GM19467 (cell line): ENCODE measurements at regions not wholly inside any gene's neighbourhood (a gene's known extent, or its start where the extent isn't known, plus 50 kb on each side); places are given as distances from the start of the nearest gene placed in this dataset.

Source experiments
- ATAC-seq: cut with Tn5 transposase; IDR thresholded peaks from one replicate; pipeline ENCODE4 v1.9.1; 2021; ENCODE audit warnings: mild to moderate bottlenecking, moderate library complexity; ENCODE audit not compliant: unreplicated experiment

DNA sequence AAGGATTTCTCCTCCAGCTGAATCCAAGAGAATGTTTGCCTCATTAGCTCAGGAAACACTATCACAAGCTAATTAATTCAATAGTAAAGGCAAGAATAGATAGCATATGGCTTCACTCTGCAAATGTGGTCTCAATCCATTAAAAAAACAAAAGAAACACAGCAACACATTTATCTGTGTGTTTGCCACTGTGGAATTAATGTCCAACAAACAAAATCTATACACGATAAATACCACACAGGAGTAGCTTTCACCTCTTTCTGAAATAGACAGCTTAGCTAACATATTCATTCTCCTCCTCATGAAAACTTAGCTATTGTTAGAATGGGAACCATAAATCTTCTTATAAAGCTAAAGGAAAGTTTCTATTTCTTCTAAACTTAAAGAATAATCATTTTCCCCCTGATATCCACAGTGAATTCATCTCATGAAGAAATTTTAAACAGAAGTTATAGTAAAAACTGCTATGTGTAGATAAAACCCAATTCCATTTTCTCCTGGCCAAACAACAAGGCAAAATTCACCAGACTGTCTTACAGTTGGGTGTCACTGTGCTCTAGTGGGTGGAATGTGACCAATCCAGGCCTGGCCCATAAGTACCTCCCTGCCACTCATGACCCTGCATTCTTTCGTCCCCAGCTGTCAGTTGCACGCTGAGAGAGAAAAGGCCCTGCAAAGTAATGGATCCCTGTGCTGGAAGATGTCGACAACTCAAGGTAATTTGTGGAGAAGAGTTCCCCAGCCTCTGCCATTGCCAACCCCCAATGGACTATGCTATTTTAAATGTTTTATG lies 92.9 kb upstream of the NRSN1 start:
- ATAC-seq = no peak

DNA sequence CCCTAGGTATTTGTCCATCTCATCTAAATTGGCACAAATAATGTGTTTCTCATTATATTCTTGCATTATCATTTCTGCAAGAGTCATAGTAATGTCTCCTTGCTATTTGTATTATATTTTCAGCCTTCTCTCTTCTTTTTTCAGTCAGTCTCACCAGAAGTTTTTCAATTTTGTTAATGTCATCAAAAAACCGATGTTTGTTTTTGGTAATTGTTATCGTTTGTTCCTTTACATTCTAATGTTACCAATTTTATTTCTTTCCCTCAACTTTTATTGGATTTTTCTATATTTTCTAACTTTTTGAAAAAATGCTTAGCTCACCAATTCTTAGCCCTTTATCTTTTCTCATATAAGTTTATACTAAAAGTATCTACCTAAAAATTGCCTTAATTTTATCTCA lies 82.2 kb upstream of the NRSN1 start:
- ATAC-seq = no peak

GRCh38 chr6:24051942-24052589 lies 73.9 kb upstream of the NRSN1 start:
- ATAC-seq = no peak

DNA sequence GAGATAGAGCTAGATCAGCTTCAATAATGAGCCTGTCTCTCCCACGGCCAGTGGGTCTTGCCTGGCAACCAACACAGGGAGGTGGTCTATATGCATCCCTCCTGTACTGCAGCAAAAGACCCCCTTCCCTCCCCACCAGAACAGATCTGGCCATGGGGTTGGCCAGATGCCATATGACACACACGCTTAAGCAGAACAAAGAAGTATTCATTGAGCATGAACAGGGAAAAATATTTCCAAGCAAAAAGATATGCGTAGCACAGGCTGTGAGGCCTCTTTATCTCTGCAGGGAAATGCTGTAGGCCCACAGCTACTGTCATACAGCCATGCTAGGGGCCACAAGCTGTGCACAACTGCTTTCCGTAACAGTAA lies 73.4 kb upstream of the NRSN1 start:
- ATAC-seq = no peak

DNA sequence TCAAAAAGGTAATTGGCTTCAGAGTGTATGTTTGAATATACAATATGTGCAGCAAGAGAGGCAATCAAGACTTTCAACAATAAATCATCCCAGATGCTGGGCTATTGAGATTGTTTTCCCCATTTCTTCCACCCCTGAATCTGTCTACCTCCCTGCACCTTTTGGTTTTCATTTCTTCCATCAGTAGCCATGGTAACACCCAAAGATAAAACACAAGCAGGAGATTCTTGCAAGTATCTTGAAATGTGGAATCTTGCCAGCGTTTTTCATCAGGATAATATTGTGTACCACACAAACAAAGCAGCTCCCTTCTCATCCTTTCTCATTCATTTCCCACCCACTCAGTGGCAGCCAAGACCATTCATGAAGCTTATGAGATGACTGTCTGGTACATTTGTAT lies 73.0 kb upstream of the NRSN1 start:
- no peak for ATAC-seq

GRCh38 chr6:24054388-24054787 lies 71.6 kb upstream of the NRSN1 start:
- no peak for ATAC-seq

DNA sequence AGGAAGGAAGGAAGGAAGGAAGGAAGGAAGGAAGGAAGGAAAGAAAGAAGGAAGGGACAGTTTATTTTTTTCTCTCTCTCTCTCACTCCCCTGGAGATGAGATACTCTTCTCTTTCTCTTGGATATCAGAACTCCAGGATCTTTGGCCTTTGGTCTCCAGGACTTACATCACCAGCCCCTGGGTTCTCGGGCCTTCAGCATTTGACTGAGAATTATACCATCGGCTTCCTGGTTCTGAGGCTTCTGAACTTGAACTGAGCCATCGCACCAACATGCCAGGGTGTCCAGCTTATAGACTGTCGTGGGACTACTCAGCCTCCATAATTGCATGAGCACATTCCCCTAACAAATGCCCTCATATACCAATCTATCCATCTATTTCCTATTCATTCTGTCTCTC lies 69.4 kb upstream of the NRSN1 start:
- ATAC-seq = no peak

- no peak for ATAC-seq
Observed at GRCh38 chr6:24057030-24057429, 69.0 kb upstream of the NRSN1 start.

- peak; percentile 95 for ATAC-seq
Observed at GRCh38 chr6:24060982-24061754, 64.8 kb upstream of the NRSN1 start.

- ATAC-seq = no peak
Observed at GRCh38 chr6:24064106-24064505, 61.9 kb upstream of the NRSN1 start.

DNA sequence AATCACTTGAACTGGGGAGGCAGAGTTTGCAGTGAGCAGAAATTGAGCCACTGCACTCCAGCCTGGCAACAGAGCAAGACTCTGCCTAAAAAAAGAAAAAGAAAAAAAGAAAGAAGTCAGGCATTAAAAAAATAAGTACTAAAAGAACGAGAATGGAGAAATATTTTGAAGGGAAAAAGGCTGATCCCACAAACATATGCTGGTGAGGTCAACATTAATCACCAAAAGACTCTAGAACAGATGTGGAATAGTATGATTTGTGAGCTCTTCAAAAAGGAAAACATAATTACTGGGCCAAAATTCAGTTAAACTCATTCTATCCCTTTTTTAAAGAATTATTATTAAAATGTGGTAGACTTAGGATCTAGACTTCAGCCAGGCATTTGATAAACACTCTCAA lies 61.2 kb upstream of the NRSN1 start:
- ATAC-seq = no peak

DNA sequence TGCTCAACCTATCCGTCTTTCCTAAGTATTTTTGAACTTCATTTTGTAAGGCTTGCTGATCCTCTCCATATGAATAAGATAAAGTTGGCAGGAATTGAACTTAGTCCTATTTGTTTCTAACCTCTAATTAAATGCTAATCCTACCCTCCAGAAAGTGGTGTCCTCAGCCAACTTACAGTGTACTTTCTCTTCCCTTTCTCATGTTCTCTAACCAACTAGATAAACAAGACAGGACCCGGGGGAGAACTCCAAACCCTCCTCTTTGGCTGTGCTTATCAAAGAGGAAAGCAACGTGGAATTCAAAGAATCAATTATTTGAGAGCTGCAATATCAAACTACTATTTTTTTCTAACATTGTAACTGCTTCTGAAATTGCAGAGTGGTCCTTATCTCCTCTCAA lies 56.5 kb upstream of the NRSN1 start:
- no peak for ATAC-seq

- no peak for ATAC-seq
Observed at GRCh38 chr6:24072038-24072746, 53.8 kb upstream of the NRSN1 start.

GRCh38 chr6:24076011-24076410 lies 50.0 kb upstream of the NRSN1 start:
- ATAC-seq = no peak
